ENCODE measurements at regions not wholly inside any gene's neighbourhood (a gene's known extent, or its start where the extent isn't known, plus 50 kb on each side); places are given as distances from the start of the nearest gene placed in this dataset.
A peak's percentile ranks its signal among the peaks of the same experiment; 100 is the strongest.

GRCh38 chr4:169912996-169913395 is 113.2 kb downstream of the MFAP3L start:
- TF ChIP-seq NFIC (IDR thresholded peaks at IDR 0.05) = no peak
- TF ChIP-seq MAX (IDR thresholded peaks at IDR 0.05) = no peak
- TF ChIP-seq CEBPB (IDR thresholded peaks at IDR 0.05) = peak; percentile 48
- TF ChIP-seq EP300 (IDR thresholded peaks at IDR 0.05; ENCODE audit: borderline replicate concordance) = no peak
